Vagina (tissue), 2 donors: ENCODE measurements at regions not wholly inside any gene's neighbourhood (a gene's known extent, or its start where the extent isn't known, plus 50 kb on each side); places are given as distances from the start of the nearest gene placed in this dataset.
"Not testable (repeated sequence)": the region's sequence is repeated elsewhere in the genome, so short reads cannot be mapped to it uniquely, and the experiment has no call there.

Experiments used
- DNase-seq, 2 donors: peaks; one replicate each; pipeline ENCODE4 v3.0.0-alpha.2; 2017; ENCODE audit errors: extremely low spot score in 2 of 2
- H3K27ac ChIP-seq: fragments of 200-600 bp; sonication (generic); one replicate; pipeline ENCODE4 v1.5.1; 2019
- H3K27me3 ChIP-seq: fragments of 200-600 bp; sonication (generic); one replicate; pipeline ENCODE4 v1.5.1; 2019
- H3K36me3 ChIP-seq, 2 donors: fragments of 200-600 bp; sonication (generic); one replicate each; pipeline ENCODE4 v1.5.1; 2017 to 2019
- H3K4me1 ChIP-seq: fragments of 200-600 bp; sonication (generic); one replicate; pipeline ENCODE4 v1.5.1; 2019
- H3K4me3 ChIP-seq, 2 donors: fragments of 200-600 bp; sonication (generic); 1 replicate in 1 of 2; 2 replicates in 1 of 2; pipeline ENCODE4 v1.5.1; 2016 to 2019
- H3K9me3 ChIP-seq: fragments of 200-600 bp; sonication (generic); one replicate; pipeline ENCODE4 v1.5.1; 2019
- CTCF ChIP-seq, 3 experiments: fragments of 450-650 bp in 2 of 3; fragments of 200-600 bp in 1 of 3; sonication (generic) in 1 of 3; IDR thresholded peaks; one replicate each; pipeline ENCODE4 v1.5.1; 2017 to 2019; ENCODE audit warnings: antibody characterized with exemption in 3 of 3, mild to moderate bottlenecking in 2 of 3, moderate library complexity in 2 of 3
- POLR2A ChIP-seq, 2 donors: fragments of 450-650 bp; IDR thresholded peaks; one replicate each; pipeline ENCODE4 v1.6.1; 2017; ENCODE audit warnings: antibody characterized with exemption in 2 of 2, mild to moderate bottlenecking in 2 of 2, moderate library complexity in 2 of 2
- POLR2AphosphoS5 ChIP-seq, 2 donors: sonication (generic); formaldehyde crosslinking; IDR thresholded peaks; one replicate each; pipeline ENCODE4 v1.9.0; 2017; ENCODE audit warnings: antibody characterized with exemption in 2 of 2, mild to moderate bottlenecking in 2 of 2, low read depth in 1 of 2; ENCODE audit not compliant: insufficient read depth in 1 of 2
- intact Hi-C: fragments of 100-400 bp; cut with DNase I; formaldehyde crosslinking; loops from one replicate; pipeline ENCODE4 v1.15.1; 2023

- H3K4me3 ChIP-seq: no peak overlapping the region
- no peaks in the 10 kb centered on the region for H3K4me1 ChIP-seq
- no peaks in the 10 kb centered on the region for H3K9me3 ChIP-seq
- H3K27ac ChIP-seq: no peak overlapping the region
- no peak for DNase-seq
- H3K36me3 ChIP-seq: no peaks in the 10 kb centered on the region
- no peaks in the 10 kb centered on the region for H3K27me3 ChIP-seq
- intact Hi-C loops: no loop called here
- TF ChIP-seq POLR2A (IDR thresholded peaks at IDR 0.05) (no peak), CTCF (IDR thresholded peaks at IDR 0.05) (no peak), POLR2AphosphoS5 (IDR thresholded peaks at IDR 0.05; ENCODE audit: insufficient read depth in 1 of 2, low read depth in 1 of 2) (no peak)
These were observed 498.6 kb upstream of the TLE4 start for GRCh38 chr9:79073201-79073600.

GRCh38 chr9:79080536-79080935 is 491.2 kb upstream of the TLE4 start:
- TF ChIP-seq POLR2A (IDR thresholded peaks at IDR 0.05) (no peak), POLR2AphosphoS5 (IDR thresholded peaks at IDR 0.05; ENCODE audit: insufficient read depth in 1 of 2, low read depth in 1 of 2) (no peak), CTCF (IDR thresholded peaks at IDR 0.05) (no peak)
- Histone ChIP-seq H3K36me3 (no peaks in the 10 kb centered on the region), H3K27ac (no peak overlapping the region), H3K27me3 (no peaks in the 10 kb centered on the region), H3K4me1 (no peaks in the 10 kb centered on the region), H3K9me3 (no peaks in the 10 kb centered on the region), H3K4me3 (no peak overlapping the region)
- DNase-seq: no peak
- intact Hi-C loops: no loop called here

DNA sequence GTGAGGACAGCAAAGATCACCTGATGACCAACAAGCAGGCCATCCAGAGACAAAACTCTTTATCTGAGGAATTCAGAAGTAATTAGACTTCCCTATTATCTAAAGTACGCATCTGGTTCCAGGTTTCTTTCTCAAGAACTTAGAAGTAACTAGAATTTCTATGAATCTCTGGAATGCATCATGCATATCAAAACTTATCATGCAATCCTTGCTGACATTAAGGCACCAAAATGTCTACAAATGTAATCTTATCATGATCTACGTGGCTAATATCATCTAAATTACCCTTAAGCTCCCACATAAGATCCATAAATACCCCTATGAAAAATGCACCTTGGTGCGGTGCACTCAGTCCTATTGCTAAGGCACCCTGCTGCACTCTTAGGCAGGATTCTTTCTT is 488.1 kb upstream of the TLE4 start:
- Histone ChIP-seq H3K27ac (no peak overlapping the region), H3K27me3 (no peaks in the 10 kb centered on the region), H3K4me1 (no peaks in the 10 kb centered on the region), H3K9me3 (no peaks in the 10 kb centered on the region), H3K4me3 (no peak overlapping the region), H3K36me3 (no peaks in the 10 kb centered on the region)
- intact Hi-C loops: no loop called here
- no peak for DNase-seq
- TF ChIP-seq POLR2AphosphoS5 (IDR thresholded peaks at IDR 0.05; ENCODE audit: insufficient read depth in 1 of 2, low read depth in 1 of 2): no peak

- DNase-seq: no peak
- TF ChIP-seq CTCF (IDR thresholded peaks at IDR 0.05): no peak
- TF ChIP-seq POLR2AphosphoS5 (IDR thresholded peaks at IDR 0.05; ENCODE audit: insufficient read depth in 1 of 2, low read depth in 1 of 2): no peak
- no peak for TF ChIP-seq POLR2A (IDR thresholded peaks at IDR 0.05)
- Histone ChIP-seq H3K27me3 (no peaks in the 10 kb centered on the region), H3K27ac (no peak overlapping the region), H3K4me1 (no peaks in the 10 kb centered on the region), H3K4me3 (no peak overlapping the region), H3K9me3 (no peaks in the 10 kb centered on the region), H3K36me3 (no peaks in the 10 kb centered on the region)
- intact Hi-C loops: no loop called here
These were observed 484.6 kb upstream of the TLE4 start for GRCh38 chr9:79087133-79087532.

DNA sequence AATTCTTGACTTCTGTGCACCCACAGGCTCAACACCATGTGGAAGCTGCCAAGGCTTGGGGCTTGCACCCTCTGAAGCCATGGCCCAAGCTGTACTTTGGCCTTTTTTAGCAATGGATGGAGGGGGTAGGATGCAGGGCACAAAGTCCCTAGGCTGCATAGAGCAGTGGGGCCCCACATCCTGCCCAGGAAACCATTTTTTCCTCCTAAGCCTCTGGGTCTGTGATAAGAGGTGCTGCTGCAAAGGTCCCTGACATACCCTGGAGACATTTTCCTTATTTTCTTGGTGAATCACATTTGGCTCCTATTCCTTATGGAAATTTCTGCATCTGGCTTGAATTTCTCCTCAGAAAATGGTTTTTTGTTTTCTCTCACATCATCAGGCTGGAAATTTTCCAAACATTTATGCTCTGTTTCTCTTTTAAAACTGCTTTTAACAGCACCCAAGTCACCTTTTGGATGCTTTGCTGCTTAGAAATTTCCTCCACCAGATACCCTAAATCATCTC is 482.7 kb upstream of the TLE4 start:
- H3K4me1 ChIP-seq: no peaks in the 10 kb centered on the region
- DNase-seq: no peak
- no peaks in the 10 kb centered on the region for H3K36me3 ChIP-seq
- intact Hi-C loops: no loop called here
- no peaks in the 10 kb centered on the region for H3K9me3 ChIP-seq
- H3K27me3 ChIP-seq: no peaks in the 10 kb centered on the region
- no peak overlapping the region for H3K4me3 ChIP-seq
- no peak overlapping the region for H3K27ac ChIP-seq
- TF ChIP-seq POLR2A (IDR thresholded peaks at IDR 0.05): no peak
- TF ChIP-seq CTCF (IDR thresholded peaks at IDR 0.05): no peak
- no peak for TF ChIP-seq POLR2AphosphoS5 (IDR thresholded peaks at IDR 0.05; ENCODE audit: insufficient read depth in 1 of 2, low read depth in 1 of 2)

DNA sequence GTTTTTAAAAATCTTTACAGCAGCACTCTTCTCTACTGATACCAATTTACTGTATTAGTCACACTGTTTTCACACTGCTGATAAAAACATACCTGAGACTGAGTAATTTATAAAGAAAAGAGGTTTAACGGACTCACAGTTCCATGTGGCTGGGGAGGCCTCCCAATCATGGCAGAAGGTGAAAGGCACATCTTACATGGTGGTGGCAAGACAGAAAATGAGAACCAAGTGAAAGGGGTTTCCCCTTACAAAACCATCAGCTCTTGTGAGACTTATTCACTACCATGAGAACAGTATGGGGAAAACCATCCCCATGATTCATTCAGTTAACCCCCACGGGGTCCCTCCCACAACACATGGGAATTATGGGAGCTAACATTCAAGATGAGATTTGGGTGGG is 481.9 kb upstream of the TLE4 start:
- H3K4me1 ChIP-seq, intact Hi-C loops, H3K27me3 ChIP-seq, H3K9me3 ChIP-seq, H3K36me3 ChIP-seq, H3K4me3 ChIP-seq, H3K27ac ChIP-seq, DNase-seq: not testable (repeated sequence)

DNA sequence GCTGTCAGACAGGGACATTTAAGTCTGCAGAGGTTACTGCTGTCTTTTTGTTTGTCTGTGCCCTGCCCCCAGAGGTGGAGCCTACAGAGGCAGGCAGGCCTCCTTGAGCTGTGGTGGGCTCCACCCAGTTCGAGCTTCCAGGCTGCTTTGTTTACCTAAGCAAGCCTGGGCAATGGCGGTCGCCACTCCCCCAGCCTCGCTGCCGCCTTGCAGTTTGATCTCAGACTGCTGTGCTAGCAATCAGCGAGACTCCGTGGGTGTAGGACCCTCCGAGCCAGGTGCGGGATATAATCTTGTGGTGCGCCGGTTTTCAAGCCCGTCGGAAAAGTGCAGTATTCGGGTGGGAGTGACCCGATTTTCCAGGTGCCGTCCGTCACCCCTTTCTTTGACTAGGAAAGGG is 468.5 kb upstream of the TLE4 start:
- H3K27ac ChIP-seq, H3K9me3 ChIP-seq, H3K27me3 ChIP-seq, DNase-seq, intact Hi-C loops, H3K4me1 ChIP-seq, H3K4me3 ChIP-seq, H3K36me3 ChIP-seq: not testable (repeated sequence)
